NCI-H1048 (cell line): ENCODE measurements at regions not wholly inside any gene's neighbourhood (a gene's known extent, or its start where the extent isn't known, plus 50 kb on each side); places are given as distances from the start of the nearest gene placed in this dataset.
"Not testable (repeated sequence)": the region's sequence is repeated elsewhere in the genome, so short reads cannot be mapped to it uniquely, and the experiment has no call there.

Experiments used
- DNase-seq: peaks from one replicate; lab custom pipeline; 2025; lab: John Stamatoyannopoulos, UW

DNA sequence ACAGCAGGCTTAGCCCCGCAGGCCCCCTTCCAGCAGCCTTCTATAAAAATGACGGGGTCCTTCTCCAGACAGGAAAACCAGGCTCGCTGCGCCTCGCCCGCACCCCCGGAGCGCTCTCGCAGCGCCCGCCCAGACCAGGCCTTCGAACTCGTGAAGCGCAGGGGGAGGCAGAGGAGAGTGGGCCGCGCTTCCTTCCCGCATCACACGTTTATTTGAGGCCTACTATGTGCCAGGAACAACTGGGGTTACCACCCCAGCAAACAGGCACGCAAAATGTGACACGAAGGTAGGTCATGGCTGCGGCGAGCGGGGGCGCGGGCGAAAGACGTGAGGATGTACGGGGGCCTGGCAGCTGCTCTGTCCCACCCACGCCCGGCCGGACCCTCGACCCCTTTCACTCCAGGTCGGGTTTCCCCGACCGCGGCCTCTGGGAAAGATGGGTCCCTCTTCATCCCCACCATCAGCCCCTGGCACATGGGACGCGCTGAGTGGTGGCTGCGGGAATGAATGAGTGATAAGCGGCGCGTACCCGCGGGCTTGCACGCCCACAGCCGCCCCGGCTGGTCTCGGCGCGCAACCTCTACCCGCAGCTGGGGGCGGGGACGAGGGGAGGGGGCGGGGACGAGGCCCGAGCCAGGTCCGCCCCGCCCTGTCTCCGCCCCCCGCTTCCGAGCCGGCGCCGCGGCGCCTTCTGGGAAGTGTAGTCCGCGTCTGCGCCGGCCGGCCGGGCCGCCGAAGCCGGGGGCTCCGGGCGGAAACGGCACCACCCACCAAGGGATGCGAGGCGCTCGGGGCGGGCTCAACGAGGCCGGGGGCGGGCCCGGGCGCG is 59.1 kb downstream of the ZNF467 start:
- peak; percentile 77 for DNase-seq

DNA sequence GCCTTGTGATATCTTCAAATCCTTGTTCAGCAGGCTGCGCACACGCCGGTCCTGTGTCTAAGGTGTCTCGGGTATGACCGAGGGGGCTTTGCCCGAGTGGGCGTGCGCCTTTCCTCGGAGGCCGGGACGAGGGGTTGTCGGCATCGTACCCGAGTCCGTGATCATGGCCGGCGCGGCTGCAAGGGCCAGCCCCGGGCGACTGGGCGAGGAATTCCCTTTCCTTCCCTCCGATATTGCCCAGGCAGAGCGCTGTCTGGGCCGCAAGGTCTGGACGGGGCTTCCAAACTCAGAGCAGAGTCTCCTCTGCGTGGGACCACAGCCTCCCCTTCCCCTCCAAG is 59.7 kb downstream of the ZNF467 start:
- no peak for DNase-seq

DNA sequence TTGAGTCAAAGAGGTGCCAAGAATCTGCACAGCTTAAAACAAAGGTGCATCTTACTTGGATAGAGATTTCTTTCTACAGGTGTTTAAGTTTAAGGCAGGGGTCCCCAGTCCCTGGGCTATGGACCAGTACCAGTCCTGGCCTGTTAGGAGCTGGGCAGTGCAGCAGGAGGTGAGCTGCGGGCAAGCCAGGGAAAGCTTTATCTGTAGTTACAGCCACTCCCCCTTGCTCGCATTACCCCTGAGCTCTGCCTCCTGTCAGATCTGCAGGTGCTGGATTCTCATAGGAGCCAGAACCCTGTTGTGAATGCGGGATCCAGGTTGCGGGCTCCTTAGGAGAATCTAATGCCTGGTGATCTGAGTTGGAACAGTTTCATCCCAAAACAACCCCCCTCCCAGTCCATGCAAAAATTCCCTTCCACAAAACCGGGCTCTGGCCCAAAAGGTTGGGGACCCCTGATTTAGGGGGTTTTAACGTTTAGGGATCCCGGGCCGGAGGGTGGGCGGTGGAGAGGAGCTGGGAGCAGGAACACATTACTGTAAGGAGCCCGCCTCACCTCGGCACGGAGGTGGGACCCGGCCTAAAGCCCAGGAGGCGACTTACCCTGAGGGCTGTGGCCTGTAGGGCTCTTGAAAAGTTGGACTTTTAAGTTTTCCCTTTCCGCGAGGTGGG is 60.2 kb downstream of the ZNF467 start:
- no peak for DNase-seq

- DNase-seq, result no peak
Measured at GRCh38 chr7:149708026-149708425, 65.4 kb downstream of the ZNF467 start.

GRCh38 chr7:149707448-149707886 is 65.9 kb downstream of the ZNF467 start:
- DNase-seq, result no peak

DNA sequence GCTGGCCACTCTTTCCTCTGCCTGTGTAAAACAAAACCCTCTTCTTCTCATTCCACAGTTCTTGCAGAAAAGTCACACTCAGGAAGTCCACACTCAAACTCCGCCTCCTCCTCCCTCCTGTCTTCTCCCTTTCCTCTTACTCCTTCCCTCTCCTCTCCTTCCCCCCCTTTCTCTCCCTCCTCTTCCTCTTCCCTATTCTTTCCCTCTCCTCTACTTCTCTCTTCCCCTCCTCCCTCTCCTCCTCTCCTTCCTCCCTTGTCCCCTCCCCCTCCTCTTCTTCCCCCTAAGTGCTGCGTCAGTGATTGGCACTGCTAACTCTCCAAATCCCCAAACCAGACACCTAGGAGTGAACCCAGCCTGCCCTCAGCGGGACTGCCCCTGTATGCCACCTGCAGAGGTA is 67.0 kb downstream of the ZNF467 start:
- no peak for DNase-seq

GRCh38 chr7:149704507-149704906 is 68.9 kb downstream of the ZNF467 start:
- DNase-seq, result no peak

DNA sequence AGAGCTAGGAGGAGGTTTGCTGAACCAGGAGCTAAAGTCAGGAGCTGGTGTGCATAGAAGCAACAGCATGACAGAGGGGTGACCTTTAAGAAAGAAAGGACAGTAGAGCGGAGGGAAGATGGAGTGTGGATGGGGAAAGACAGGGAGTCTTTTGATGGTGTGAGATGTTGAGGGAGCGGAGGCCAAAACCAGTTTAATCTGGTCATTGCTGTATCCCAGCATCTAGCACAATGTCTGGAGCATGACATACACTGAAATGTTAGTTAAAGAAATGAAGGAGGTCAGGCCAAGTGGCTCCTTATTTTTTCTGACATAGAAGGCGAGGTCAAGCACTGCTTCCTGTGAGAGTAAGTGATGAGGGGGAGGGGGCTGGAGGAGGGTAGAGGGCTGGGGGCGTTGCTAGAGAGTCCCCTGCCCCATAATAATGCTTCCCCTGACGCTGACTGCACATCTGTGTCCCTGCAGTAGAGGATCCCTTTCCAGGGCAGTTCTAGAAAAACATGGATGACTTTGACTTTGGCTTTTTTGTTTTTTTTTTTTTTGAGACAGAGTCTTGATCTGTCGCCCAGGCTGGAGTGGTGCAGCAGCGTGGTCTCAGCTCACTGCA is 70.2 kb downstream of the ZNF467 start:
- DNase-seq, result no peak

GRCh38 chr7:149701495-149702240 is 71.7 kb downstream of the ZNF467 start:
- DNase-seq, result no peak

GRCh38 chr7:149697767-149698166 is 75.6 kb downstream of the ZNF467 start:
- DNase-seq, result not testable (repeated sequence)

- no peak for DNase-seq
Measured at GRCh38 chr7:149696280-149696679, 77.1 kb downstream of the ZNF467 start.

- no peak for DNase-seq
Measured at GRCh38 chr7:149692557-149692982, 80.8 kb downstream of the ZNF467 start.

GRCh38 chr7:149692056-149692455 is 81.3 kb downstream of the ZNF467 start:
- DNase-seq, result no peak

DNA sequence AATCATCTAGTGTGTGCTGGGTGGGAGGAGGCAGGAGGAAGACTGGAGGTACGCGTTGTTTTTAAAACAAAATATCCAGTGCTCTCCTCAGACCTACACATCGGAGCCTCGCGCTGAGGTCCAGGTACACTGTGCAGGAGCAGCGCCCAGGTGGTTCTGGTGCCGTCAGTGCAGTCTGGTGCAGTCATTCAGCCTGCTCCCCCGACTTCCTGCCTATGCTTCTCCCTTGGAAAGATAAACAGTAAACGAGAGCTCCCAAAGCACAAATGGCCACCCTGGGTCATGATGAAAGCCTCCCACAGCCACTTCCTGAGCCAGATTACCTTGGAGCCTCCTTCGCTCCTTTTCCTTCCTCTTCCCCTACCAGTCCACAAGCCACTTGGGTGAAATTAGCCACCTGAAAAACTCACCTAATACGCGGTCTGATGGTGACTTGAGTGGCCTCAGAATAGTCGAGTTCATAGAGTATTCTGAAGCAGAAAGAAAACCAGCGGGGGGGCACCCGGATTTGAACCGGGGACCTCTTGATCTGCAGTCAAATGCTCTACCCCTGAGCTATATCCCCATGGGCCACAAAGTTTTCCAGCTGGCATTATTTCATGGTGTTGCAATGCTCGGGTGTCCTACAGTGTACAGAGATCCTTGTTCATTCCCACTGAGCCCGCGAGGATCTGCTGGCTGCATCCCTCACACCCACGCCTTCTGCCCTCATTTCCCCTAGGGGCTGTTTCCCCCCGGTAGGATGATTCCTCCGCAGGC is 82.5 kb downstream of the ZNF467 start:
- no peak for DNase-seq

DNA sequence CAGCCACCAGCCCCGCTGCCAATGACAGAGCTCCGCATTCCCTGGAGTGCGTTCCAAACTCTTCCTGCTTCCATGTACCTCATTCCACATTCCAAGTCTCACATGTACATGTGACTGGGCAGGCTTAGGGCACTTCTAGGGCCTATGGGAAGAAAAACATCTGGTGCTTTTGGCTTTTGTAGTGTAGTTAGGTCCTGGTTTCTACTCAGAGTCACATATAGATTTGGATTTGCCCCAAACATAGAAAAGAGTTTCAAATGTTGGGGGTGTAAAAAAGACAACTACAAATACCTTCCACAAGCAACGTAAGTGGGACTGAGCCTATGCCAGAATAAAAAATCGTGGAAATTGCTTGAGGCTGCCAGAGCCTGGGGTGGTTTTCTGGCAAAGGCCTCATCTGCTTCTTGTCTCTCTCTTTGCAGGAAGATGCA is 84.1 kb downstream of the ZNF467 start:
- no peak for DNase-seq

GRCh38 chr7:149688836-149689235 is 84.6 kb downstream of the ZNF467 start:
- no peak for DNase-seq

- DNase-seq, result not testable (repeated sequence)
Measured at GRCh38 chr7:149687820-149688219, 85.6 kb downstream of the ZNF467 start.

GRCh38 chr7:149686449-149686848 is 86.9 kb downstream of the ZNF467 start:
- no peak for DNase-seq

- DNase-seq, result no peak
Measured at GRCh38 chr7:149686011-149686410, 87.4 kb downstream of the ZNF467 start.

- DNase-seq, result no peak
Measured at GRCh38 chr7:149685455-149685854, 87.9 kb downstream of the ZNF467 start.

- DNase-seq, result no peak
Measured at GRCh38 chr7:149683898-149684297, 89.5 kb downstream of the ZNF467 start.

DNA sequence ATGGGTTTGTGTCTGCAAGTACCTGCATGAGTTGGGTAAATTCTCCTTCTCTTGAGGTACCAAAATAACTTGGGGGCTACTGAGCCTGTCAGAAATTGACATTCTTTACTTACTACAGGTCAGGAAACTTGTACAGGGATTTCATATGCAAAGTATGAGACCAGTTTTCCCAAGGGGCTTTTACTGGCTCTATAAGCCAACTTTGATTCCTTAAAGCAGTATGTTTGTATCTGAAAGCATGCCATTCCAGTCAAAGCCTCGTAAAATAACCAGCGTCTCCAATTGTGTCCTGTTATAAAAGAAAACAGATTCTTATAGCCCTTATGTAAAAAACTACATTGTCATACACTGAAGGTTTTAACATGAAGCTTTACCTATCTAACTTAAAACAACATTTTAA is 90.2 kb downstream of the ZNF467 start:
- DNase-seq, result no peak
